ENCODE measurements at regions not wholly inside any gene's neighbourhood (a gene's known extent, or its start where the extent isn't known, plus 50 kb on each side); places are given as distances from the start of the nearest gene placed in this dataset.
"Not testable (repeated sequence)": the region's sequence is repeated elsewhere in the genome, so short reads cannot be mapped to it uniquely, and the experiment has no call there.

DNA sequence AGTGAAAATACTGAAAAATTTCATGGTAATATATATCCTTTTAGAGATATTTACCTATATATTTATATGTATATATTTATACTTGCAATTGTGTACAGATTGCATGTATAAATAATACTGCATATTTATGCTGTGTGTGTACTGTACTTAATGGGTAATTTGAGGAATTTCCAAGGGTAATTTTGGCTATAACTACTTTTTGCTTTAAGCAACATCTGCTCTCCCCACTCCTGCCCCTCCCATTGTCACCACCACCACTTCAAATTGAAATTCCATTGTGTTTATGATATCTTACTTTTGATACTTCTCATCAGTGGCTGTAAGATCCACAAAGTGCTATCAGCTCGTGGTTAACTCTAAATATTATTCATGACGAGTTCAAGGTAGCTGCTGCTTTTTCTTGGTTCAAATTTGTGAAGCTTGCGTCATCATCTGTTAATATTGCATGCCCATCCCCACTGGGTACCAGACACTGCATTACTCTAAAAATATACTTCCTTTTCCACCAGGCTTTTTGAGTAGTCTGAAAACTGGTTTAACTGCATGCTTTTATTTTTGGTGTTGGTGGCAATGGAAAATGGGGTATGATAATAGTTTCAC is 91.7 kb upstream of the MITF start:
- no peak for FAIRE-seq

DNA sequence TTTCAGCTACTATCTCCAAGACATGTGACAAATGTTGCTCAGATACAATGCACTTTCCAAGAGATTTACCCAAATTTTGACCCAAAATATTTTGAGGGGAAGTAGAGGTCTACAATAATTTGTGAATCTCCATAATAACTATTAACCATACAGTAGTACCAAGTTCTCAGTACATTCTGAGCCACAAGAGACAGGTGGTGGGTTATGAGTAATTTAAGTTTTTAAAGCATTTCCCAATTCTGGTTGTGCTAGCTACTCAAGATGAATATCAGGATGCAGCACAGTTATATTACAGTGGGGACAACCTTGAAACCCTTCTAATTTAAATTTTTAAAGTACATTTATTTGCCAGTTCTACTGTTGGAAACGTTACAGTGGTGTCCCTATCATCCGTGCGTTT is 92.2 kb upstream of the MITF start:
- FAIRE-seq = no peak

DNA sequence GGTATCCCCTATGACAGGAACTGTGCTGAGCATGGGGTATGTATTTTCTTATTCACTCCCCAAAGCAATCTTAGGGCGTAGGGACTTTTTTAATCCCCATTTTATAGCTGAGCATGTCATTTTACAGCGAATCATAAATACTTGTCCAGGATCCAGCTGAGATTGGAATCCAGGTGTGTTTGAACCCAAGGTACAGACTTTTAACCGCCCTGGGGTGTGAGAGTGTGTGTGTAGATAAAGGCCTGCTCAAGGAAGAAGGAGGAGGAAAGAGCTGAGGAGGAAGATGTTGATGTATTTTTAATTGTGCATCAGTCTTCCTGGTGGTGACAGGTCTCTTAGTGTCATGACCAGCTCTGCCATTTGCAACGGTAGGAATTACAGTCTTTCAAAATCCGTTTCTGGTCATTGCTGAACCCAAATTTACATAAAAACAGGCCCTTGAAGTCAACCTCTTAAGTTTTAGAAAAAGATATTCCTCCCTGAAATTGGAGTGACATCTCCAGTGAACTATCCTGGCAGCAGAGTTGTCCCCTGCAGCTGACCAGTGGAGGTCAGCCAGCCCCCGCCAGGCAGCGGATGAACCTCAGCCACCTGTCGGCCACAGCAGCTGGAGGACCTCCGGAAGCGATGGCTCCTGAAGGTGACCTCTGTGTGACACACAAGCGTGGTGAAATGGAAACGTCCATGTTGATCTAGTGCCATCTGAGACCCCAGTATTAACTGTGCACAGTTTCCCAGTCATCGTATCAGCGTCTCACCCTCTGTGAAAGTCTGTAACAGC is 92.8 kb upstream of the MITF start:
- no peak for FAIRE-seq

DNA sequence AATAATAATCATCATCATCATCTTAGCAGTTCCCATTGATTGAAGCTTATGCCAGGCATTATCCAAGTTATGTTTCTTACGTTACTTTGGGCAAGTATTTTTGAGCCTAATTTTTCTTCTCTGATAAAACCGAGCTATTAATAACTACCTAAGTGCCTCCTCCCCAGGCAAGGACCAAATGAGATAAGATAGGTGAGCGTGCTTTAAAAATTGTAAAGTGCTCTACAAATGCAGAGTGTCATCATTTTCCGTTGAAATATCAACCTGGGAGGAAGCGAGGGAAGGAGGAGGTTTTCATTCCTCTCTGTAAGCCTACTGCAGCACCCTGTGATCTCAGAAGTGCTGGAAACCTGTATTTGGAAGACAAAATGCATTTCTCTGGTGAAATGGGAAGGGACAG is 96.7 kb upstream of the MITF start:
- FAIRE-seq = no peak

DNA sequence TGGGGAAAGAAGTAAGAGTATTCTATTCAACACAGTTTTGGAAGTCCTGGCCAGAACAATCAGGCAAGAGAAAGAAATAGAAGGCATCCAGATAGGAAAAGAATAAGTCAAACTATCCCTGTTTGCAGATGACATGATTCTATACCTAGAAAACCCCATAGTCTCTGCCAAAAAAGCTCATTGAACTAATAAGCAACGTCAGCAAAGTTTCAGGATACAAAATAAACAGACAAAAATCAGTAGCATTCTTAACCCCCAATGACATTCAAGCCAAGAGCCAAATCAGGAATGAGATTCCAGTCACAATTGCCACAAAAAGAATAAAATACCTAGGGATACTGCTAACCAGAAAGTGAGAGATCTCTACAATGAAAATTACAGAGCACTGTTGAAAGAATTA is 99.4 kb upstream of the MITF start:
- FAIRE-seq = no peak

DNA sequence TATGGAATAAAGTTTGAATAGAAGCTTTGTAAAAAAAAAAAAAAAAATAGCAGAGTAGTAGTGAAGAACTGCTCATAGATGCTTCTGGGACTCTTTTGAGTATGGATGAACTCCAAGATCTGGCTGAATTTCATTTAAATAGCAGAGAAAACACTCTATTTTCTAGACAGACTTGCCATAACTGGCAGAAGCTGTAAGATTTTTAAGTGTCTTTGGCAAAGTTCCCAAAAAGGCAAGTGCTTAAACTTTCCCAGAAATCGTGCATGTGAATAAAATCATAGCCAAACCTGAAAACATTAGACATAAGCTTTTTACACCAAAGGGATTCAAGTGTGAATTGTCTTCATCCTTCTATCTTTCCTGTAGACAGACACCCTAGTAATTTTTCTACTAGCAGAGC is 110.3 kb upstream of the MITF start:
- no peak for FAIRE-seq

DNA sequence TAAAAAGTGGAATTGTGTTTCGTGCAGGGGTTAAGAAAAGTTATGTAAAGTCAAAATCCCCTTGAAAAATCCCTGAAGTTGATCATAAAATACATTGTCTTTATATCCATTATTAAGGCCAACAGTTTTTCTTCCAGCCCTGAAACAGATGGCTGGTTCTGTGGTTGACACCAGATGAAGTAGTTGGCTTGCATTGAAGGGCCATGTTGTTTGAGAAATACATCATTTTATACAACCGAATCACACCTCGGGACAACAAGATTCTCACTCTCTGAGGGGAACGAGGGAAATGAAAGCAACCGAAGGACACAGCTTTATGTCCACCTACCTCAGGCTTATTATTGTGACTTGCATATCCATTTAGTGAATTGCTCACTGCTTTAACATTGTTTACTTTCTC is 126.0 kb upstream of the MITF start:
- FAIRE-seq = no peak

DNA sequence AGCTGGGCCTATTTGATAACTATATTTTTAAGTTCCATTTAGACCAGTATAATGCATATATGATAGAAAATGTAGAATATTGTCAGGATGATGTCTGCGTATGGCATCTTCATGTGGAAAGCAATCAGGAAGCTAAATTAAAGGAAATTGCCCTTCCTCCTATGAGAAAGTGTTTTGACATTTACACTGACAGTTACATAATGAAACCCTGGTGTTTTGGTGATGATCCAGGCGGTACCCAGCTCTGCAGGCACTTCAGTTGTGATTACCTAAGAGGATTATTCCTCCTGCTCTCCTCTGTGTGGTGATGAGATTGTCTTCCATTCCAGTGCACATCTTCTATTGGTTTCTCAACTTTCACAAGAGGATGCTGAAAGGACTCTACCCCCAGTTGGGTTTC is 126.5 kb upstream of the MITF start:
- FAIRE-seq = no peak

DNA sequence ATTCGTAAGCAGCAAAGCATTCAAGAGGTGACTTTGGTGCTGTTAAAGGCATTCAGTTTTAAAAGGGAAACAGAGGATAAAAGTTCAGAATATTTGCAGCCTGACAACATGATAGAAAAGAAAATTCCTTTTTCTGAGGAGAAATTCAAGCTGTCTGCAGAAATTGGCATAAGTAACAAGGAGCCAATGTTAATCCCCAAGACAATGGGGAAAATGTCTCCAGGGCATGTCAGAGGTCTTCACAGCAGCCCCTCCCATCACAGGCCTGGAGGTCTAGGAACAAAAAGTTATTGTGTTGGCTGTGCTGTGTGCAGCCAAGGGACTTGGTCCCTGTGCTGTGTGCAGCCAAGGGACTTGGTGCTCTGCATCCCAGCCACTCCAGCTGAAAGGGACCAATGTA is 129.7 kb upstream of the MITF start:
- not testable (repeated sequence) for FAIRE-seq

DNA sequence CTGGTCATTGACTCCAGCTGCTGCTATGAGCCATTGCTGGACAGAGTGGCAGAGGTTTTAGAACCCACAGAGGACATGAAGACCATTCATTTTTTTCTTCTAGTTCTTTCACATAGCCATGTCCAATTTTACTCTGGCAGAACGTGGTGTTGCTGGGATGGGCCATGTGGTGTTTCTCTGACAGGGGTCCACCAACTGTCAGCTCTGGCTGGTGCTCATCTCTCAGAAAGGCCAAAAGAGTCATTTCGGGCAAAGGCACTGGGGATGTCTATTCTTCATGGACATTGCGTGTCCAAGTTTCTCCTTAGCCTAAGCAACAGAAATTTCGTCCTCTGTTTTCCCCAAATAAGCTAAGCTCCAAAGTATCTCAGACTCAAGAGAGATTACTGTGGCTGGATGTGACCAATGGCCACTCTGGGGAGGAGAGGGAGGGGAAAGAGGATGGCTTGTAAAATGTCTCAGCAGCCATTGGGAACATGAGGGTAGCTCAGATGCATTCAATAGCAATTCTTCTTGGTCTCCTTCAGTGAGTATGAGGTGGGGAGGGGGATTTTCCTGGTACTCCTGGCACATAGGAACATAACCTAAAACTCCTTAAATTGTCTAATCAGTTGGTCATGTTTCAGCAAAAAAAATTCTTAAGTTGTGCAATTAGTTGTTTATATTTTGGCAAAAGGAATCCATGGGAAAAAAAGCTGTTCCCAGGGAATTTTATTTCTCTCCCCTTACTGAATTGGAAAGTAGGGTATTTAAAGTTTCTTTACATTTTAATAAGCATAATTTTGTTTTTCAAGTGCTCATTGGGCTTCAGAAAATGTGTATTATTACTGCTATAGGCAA is 131.6 kb upstream of the MITF start:
- FAIRE-seq = no peak

DNA sequence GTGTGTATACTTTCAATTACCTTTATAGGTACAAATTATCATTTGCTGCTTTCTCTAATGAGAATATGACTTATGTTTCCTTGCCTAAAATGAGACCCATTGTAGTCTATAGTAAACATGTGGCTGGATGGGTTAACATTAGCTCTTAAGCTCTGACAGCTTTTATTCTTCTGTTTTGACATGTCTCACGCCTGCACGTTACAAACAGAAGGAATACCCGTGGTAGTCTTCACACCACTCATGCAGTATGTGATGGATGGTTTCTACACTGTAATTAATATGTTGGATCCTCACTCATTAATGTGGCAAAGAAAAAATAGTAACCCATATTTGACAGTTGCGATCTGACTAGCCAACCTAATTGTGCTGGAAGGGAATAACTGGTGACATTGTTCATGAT is 133.4 kb upstream of the MITF start:
- FAIRE-seq = no peak

DNA sequence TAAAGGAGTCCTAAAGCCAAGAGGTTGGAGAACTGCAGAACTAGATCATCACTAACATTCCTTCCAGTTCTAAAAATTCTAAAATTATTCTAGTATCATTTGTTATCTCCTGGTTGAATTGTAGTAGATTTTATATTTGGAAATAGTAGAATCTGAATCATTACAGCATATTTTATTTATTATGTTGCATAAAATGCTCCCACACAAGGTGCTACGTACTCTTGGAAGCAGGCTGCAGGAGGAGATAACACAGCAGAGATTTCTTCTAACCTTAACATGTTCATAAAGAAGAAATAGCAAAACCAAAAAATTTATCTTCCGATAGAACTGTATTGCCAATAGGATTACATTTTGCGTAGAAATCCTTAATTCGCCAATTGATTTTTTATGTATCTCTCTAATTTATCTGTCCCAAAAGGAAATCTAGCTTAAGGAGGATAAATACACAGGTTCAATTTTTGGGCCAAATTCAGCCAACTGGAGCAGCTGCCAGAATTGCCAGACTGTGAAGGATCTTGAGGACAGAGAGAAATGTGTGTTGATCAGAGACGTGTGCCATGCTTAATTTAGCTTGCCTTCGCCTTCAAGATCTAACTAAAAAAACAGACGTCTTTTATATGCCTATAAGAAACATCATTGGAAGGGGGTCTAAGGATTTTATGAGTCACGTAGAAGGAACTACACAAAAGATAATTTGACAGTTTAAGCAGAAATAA is 134.4 kb upstream of the MITF start:
- no peak for FAIRE-seq

DNA sequence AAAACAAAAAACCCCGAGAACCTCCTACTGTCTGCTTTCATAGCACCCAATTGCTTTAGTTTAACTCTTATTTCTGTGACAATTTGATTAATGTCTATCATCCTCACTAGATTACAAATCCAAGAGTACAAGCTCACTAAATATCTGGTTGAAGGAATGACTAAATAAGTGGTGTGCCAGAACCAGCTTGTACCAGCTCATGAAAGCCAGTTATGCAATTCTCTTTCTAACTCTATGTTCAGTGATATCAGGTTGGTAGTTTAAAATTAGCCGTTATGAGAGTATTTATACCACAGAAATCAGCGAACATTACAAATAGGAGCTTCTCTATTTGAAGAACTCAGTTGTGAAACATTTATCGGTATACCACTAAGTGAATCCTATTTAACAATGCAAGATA is 137.2 kb upstream of the MITF start:
- no peak for FAIRE-seq

DNA sequence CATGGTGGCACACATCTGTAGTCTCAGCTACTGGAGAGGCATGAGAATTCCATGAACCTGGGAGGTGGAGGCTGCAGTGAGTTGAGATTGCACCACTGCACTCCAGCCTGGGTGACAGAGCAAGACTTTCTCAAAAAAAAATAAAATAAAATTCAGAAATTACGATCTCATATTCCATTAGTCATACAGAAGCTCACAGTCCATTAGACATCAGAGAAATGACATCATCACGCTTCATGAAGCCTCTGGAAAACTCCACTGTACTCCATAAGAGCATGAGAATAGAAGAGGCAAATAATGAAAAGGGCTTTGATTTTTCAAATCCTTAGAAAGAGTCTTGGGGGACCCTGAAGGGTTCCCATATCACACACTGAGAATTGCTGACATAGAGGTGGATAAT is 145.0 kb upstream of the MITF start:
- FAIRE-seq = no peak

DNA sequence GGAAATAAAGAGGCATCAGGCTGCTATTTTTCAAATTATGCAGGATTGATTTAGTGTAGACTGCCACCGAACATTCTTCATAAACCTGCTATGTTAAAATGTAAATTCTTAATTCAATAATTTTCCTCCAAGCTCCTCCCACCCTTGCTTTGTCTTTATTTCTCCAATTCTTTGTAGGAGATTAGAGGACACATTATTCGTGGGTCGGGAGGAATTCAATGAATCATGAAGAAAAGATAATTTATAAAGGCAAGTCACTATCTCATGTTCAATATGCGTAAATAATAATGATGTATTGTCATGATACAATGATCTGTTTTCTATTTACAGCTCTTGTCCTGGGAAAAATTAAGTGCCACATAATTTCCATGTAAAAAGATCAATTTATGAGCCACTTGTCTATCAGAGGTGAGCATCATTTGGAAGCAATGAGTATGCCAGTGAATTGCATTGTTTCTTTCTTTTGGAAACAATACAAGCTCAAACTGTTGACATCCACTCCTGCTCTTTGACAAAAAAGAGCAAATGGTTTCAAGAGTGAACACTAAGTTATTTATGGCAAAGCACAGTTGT is 148.0 kb upstream of the MITF start:
- no peak for FAIRE-seq

DNA sequence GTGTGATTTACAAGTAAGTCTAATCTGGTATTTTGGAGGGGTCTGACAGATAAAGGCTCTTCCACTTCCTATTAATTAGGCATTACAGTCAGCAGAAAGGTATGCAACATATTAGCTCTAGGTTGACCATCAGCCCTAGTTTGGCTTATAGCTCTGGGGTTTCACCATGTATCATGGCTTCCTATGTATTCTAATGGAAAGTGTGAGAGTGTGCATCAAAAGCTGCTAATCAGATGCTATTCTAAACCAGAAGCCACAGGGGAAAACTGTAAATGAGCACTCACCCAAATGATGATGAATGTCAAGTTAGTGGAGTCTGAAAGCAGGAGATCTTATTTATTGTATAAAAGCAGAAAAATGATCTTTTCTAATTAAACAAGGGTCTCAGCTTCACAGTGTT is 149.2 kb upstream of the MITF start:
- FAIRE-seq = no peak

DNA sequence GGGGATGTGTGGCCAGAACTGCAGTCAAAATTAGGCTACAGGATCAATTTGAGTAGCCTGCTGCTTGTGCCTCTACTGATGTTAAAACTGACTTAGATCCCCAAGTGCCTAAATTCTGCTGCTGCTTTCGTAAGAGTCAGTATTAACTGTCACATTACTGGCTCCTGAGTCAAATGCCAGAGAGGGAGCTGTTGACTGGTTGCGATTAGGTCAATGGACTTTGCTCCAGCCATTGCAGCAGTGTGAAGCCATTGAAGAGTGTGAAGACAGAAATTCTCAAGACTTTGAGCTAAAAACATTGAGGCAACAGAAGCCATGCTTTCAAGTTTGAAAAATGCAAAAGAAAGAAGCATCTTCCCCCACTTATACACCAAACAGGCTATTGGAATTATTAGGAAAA is 151.1 kb upstream of the MITF start:
- no peak for FAIRE-seq

DNA sequence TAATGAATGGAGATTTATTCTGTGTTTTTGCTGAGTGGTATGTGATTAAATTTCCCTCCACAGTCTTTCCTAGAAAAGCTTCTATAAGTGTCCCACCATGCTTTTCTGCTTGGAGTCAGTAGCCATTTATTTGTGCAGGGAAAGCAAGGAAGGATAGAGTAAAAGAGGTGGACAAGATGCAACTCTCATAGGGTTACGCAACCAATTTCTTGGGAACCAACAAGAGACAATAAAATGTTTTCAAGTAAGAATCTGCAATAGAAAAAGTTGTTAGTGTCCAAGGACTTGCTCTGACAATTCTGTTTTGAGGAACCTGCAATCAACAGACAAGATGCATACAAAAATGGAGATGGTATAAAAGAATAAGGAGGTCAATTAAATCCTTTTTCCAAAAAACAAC is 153.8 kb upstream of the MITF start:
- no peak for FAIRE-seq

DNA sequence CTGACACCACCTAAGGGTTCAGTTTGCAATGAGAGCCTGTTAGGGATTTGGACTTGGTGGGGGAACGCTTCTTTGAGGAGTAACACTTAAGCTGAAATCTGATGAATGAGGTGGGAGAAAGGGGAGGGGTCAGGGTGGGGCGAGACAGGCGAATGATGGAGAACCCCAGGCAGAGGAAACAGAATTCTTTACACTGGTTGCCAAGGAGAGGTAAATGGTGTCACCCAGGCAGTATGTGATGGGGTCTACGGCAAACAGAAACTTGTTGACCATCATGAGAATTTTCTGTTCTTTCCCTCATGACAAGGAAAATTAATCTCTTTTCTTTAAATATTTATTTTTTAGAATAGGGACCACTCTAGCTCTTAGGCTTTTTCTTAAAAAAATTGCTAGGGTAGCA is 157.2 kb upstream of the MITF start:
- no peak for FAIRE-seq

DNA sequence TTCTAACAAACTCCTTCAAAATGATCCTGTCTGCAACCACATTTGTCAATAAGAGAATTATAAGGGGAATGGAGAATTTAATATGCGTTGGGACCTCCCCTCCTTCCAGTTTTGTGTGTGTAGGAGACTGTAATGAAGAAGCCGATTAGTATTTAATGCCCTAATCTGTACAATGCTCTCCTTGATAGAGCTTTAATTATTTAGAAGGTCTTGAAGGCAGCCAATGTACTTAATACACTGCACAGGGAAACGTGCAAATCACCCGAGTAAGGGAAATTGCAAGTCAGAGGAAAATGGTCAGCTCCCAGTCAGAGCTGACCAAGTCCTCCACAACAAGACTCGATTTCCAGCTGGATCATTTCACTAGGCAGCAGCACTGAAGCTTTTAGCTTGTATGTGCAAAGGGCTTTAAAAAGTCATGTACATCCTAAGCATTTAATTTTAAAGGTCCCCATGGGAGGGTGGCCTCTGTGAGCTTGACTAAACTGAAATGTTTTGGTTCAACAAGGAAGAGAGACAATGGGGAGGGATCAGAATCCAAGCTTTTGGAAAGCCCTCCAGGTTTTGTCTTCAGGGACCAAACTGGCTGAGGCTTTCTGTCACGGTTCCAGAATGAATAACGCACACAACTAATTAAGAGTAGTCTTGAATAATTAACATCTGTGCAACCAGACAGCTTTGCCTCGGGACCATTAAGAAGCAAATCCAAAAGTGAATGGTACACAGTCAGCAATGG is 159.8 kb upstream of the MITF start:
- FAIRE-seq = no peak

DNA sequence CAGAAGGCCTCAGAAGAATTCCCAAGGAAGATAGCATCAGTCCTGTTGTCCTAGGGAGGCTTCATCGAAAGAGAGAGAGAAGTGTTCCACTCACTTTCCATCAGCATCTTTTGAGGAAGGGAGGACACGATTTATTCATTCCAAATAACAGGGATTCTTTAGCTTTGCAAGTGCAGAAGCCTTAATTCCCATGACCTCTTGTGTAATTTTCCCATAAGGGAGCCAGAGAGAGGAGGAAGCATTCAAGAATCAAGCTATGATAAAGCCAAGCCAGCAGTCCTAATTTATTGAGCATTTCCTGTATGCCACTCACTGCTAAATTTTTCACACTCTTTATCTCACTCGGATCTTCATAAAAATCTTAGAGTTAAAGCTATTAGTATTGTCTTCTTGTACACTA is 169.7 kb upstream of the MITF start:
- no peak for FAIRE-seq

DNA sequence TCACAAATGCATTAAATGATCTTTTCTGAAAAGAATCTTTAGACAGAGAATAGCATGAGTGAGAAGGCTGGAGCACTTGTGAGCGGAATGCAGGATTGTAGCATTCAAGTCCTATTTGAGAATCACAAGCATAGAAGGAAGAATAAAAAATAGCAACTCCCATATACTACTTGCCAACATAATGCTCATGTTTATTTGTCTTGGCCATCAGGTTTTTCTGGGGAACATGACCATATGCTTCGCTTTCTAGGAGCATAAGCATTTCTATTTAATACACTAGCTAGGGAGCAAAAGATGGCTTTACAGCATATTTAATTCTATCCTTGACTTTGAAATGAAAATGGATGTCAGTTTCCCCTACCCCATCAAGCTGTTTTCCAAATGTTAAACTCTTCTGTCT is 170.3 kb upstream of the MITF start:
- FAIRE-seq = no peak
